Right lobe of liver (tissue), 6 donors: ENCODE measurements at regions not wholly inside any gene's neighbourhood (a gene's known extent, or its start where the extent isn't known, plus 50 kb on each side); places are given as distances from the start of the nearest gene placed in this dataset.

ENCODE experiments used
- ATAC-seq, 4 donors: fragments of 200-7000 bp; cut with Tn5 transposase; one replicate each; pipeline ENCODE4 v1.9.1; 2020; ENCODE audit warnings: mild to moderate bottlenecking in 4 of 4, moderate library complexity in 4 of 4
- DNase-seq, 3 donors: peaks; one replicate each; pipeline ENCODE4 v3.0.0-alpha.2; 2020
- H3K27ac ChIP-seq, 3 donors: fragments of 200-600 bp; one replicate each; pipeline ENCODE4 v1.8.0; 2022
- H3K27me3 ChIP-seq, 2 donors: fragments of 200-600 bp; one replicate each; pipeline ENCODE4 v1.8.0; 2022
- H3K36me3 ChIP-seq, 4 donors: fragments of 200-600 bp; sonication (generic) in 1 of 4; one replicate each; pipeline versions ENCODE4 v1.5.1 to v1.8.0; 2017 to 2022; ENCODE audit warnings: control low read depth in 1 of 4
- H3K4me1 ChIP-seq, 4 donors: fragments of 200-600 bp; sonication (generic) in 1 of 4; one replicate each; pipeline versions ENCODE4 v1.5.1 to v1.8.0; 2017 to 2022; ENCODE audit warnings: control low read depth in 1 of 4
- H3K4me3 ChIP-seq, 3 donors: fragments of 200-600 bp; one replicate each; pipeline ENCODE4 v1.8.0; 2022
- H3K9me3 ChIP-seq, 4 donors: fragments of 200-600 bp; sonication (generic) in 1 of 4; one replicate each; pipeline versions ENCODE4 v1.5.1 to v1.8.0; 2017 to 2022; ENCODE audit warnings: control low read depth in 1 of 4
- POLR2A ChIP-seq: fragments of 450-650 bp; IDR thresholded peaks from one replicate; pipeline ENCODE4 v1.6.1; 2017; ENCODE audit warnings: antibody characterized with exemption, mild to moderate bottlenecking
- WGBS: methylation state at CpG from one replicate; pipeline ENCODE4 v1.1.6; 2018; ENCODE audit warnings: low coverage, low lambda C conversion rate; ENCODE audit not compliant: insufficient coverage; ENCODE audit errors: missing lambda C conversion rate; 5-methylcytosine and 5-hydroxymethylcytosine counted together
- intact Hi-C, 2 donors: fragments of 100-400 bp; cut with DNase I; formaldehyde crosslinking; loops; one replicate each; pipeline versions ENCODE4 v1.11.2 to v1.14.1; 2022
- TF ChIP-seq, protein P1 (sequence below), 4 donors: fragments of 200-600 bp in 3 of 4; fragments of 450-650 bp in 1 of 4; IDR thresholded peaks; one replicate each; pipeline versions ENCODE4 v1.5.1 to v1.8.0; 2016 to 2022; ENCODE audit warnings: antibody characterized with exemption in 4 of 4, mild to moderate bottlenecking in 2 of 4
- donor health status: DM: no; HTN: yes; CAD: no.
- donor health status: DM: no; HTN: no; CAD: no.
- donor health status: DM: no; HTN: no; CAD: no.
- donor health status: DM: no; HTN: yes; CAD: no.
- donor health status: DM: no; HTN: yes; CAD: no.

DNA sequence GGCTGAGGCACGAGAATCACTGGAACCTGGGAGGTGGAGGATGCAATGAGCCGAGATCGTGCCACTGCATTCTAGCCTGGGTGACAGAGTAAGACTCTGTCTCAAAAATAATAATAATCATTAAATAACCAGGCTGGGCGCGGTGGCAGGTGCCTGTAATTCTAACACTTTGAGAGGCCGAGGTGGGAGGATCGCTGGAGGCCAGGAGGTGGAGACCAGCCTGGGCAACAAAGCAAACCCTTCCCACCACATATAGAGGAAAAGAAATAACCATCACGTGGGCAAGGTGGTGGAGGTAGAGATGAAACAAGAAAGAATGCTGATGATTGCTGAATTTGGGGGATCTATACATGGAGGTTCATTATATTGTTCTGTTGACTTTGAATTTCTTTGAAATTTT lies 63.4 kb upstream of the PIM1 start:
- Histone ChIP-seq H3K9me3 (no peaks in the 10 kb centered on the region), H3K36me3 (no peaks in the 10 kb centered on the region), H3K27me3 (no peaks in the 10 kb centered on the region), H3K4me3 (no peak overlapping the region), H3K4me1 (peaks cover 0 to 34% (median 17%) of the 10 kb centered on the region in 4 donors), H3K27ac (no peak overlapping the region)
- DNase-seq (no peak), ATAC-seq (no peak)
- intact Hi-C loops: no loop called here
- TF ChIP-seq, protein P1, sequence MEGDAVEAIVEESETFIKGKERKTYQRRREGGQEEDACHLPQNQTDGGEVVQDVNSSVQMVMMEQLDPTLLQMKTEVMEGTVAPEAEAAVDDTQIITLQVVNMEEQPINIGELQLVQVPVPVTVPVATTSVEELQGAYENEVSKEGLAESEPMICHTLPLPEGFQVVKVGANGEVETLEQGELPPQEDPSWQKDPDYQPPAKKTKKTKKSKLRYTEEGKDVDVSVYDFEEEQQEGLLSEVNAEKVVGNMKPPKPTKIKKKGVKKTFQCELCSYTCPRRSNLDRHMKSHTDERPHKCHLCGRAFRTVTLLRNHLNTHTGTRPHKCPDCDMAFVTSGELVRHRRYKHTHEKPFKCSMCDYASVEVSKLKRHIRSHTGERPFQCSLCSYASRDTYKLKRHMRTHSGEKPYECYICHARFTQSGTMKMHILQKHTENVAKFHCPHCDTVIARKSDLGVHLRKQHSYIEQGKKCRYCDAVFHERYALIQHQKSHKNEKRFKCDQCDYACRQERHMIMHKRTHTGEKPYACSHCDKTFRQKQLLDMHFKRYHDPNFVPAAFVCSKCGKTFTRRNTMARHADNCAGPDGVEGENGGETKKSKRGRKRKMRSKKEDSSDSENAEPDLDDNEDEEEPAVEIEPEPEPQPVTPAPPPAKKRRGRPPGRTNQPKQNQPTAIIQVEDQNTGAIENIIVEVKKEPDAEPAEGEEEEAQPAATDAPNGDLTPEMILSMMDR (IDR thresholded peaks at IDR 0.05): no peak
- no peak for TF ChIP-seq POLR2A
- WGBS: 100% methylated on average over 5 of the region's 8 CpGs

DNA sequence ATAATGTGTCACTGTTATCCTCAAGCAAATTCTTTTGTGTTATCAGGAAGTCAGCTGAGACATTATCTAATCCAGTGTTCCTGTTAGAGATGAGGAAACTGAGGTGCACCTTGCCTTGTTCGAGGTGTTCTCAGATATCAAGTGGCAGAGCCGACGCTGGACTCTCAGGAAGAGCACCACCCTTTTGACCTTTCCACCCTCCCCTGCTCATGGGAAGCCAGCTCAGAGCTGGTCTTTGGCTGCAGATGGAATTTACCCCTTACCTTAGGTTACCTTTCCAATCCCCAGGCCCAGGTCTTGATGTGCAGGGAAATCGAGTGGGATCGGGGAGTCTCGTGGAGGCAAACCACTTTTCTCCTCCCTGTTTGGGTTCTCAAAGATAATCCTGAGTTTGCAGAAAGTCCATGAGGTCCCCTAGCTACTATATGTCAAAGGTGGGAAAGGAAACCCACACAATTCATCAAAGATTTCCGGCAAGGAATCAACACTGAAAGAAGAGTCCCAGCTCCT lies 62.9 kb upstream of the PIM1 start:
- WGBS: 40% methylated on average over 7 of the region's 7 CpGs
- ATAC-seq (peak; percentile 7 to 48 (median 23)), DNase-seq (peak in 2 of 3 donors; percentile 41 to 57)
- intact Hi-C loops: no loop called here
- TF ChIP-seq POLR2A: no peak
- TF ChIP-seq, protein P1 (IDR thresholded peaks at IDR 0.05): no peak
- H3K36me3 ChIP-seq: no peaks in the 10 kb centered on the region
- no peak overlapping the region for H3K4me3 ChIP-seq
- H3K9me3 ChIP-seq: no peaks in the 10 kb centered on the region
- H3K27ac ChIP-seq: no peak overlapping the region
- H3K4me1 ChIP-seq: peaks cover 0 to 34% (median 15%) of the 10 kb centered on the region in 4 donors
- no peaks in the 10 kb centered on the region for H3K27me3 ChIP-seq

DNA sequence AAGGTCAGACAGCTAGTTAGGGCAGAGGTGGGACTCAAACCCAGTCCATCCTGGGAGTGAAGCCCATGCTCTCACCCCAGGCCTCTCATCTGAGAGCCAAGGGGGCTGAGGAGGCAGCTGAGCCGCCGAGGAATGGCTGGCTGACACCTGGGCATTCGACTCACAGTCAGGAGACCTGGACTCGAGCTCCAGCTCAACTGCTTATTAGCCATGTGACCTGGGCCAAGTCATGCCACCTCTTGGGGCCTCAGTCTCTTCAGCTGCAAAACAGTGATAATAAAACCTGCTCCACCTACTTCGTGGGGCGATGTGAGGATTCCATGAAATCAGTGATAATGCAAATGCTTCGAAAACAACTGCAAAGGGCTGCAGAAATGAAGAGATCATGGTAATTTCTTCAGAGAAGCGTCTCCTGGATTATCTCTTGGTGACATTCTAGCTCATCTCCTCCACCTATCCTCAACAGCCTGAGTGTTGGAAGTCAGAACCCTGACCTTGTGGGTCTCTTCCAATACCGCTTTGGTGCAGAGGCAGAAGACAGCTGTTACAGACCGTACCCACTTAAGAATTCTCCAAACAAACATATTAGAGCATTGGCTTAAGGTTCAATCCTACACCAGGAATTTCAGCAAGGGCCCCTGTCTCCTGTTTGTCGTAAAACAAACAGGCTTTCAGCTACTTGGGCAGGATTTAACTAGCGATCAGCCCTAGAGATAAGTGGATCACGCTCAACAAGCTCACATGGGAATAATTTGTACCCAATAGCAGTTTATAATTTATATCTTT lies 60.0 kb upstream of the PIM1 start:
- Histone ChIP-seq H3K27ac (no peak overlapping the region), H3K36me3 (no peaks in the 10 kb centered on the region), H3K9me3 (no peaks in the 10 kb centered on the region), H3K27me3 (no peaks in the 10 kb centered on the region), H3K4me1 (peaks cover 0 to 13% (median 4%) of the 10 kb centered on the region in 4 donors), H3K4me3 (no peak overlapping the region)
- DNase-seq (no peak), ATAC-seq (peak in 2 of 4 donors; percentile 5 to 42)
- TF ChIP-seq, protein P1 (IDR thresholded peaks at IDR 0.05): no peak
- TF ChIP-seq POLR2A: no peak
- intact Hi-C loops: no loop called here
- WGBS: 78% methylated on average over 11 of the region's 13 CpGs

DNA sequence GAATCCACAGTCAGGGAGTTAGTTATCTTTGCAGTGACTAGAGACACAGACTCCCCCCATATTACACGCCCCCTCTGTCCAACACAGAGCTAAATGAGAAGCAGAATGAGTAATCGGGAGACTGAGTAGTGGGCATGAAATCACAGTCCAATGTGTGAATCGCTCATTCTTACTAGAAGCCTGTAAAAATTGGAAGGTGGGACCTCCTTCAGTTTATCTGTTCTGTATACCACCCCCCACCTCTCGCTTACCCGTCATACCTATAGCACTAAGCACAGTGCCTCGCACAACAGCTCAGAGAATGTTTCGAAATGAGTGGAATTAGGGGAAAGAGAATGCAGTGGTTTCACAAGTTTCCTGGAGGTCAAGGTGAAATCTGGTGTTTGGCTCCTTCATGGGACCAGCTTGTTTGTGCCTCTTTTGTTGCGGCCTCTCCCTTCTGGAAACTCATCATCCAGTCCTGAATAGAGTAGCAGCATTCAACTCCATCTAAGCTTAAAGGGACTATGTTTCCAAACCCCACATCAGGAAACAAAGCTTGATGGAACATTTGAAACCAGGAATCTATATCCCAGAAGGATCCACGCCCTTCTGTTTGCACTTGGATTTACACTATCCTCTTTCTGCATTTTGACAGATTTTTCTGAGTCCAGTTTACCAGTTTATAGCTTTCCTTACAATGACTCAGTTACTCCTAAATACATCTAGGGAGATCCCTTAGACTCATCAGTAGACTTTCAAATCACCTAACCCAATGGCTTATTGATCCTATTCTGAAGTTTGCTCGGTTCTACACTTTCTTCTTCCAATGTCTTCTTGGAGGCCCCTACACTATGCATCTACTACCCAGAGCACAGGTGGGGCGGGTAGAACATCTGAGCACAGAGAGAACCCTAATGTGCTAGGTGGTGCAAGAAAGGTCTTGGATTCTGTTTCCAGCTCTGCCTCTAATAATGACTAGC lies 59.2 kb upstream of the PIM1 start:
- peaks cover 0 to 13% (median 4%) of the 10 kb centered on the region in 4 donors for H3K4me1 ChIP-seq
- no peaks in the 10 kb centered on the region for H3K9me3 ChIP-seq
- no peaks in the 10 kb centered on the region for H3K36me3 ChIP-seq
- TF ChIP-seq, protein P1 (IDR thresholded peaks at IDR 0.05): no peak
- TF ChIP-seq POLR2A: no peak
- H3K4me3 ChIP-seq: no peak overlapping the region
- WGBS: 54% methylated on average over 11 of the region's 11 CpGs
- H3K27ac ChIP-seq: no peak overlapping the region
- ATAC-seq: peak in 3 of 4 donors; percentile 32 to 66 (median 51)
- intact Hi-C loops: no loop called here
- no peak for DNase-seq
- H3K27me3 ChIP-seq: no peaks in the 10 kb centered on the region
